Esophagus squamous epithelium (tissue), 5 donors: ENCODE measurements at regions not wholly inside any gene's neighbourhood (a gene's known extent, or its start where the extent isn't known, plus 50 kb on each side); places are given as distances from the start of the nearest gene placed in this dataset.

Experiments
- DNase-seq: peaks from one replicate; lab custom pipeline; 2025; lab: John Stamatoyannopoulos, UW
- H3K27ac ChIP-seq, 4 donors: fragments of 200-600 bp; sonication (generic); one replicate each; pipeline ENCODE4 v1.5.1; 2016 to 2019; ENCODE audit warnings: mild to moderate bottlenecking in 1 of 4
- H3K27me3 ChIP-seq, 4 donors: fragments of 200-600 bp; sonication (generic); 1 replicate in 3 of 4; 2 replicates in 1 of 4; pipeline versions ENCODE4 v1.5.1 to v1.6.0; 2017 to 2021; ENCODE audit warnings: antibody characterized with exemption in 1 of 4
- H3K36me3 ChIP-seq, 3 donors: fragments of 200-600 bp; sonication (generic); one replicate each; pipeline ENCODE4 v1.5.1; 2016 to 2019
- H3K4me1 ChIP-seq, 3 donors: fragments of 200-600 bp; sonication (generic); one replicate each; pipeline ENCODE4 v1.5.1; 2017 to 2019
- H3K4me3 ChIP-seq, 4 donors: fragments of 200-600 bp; sonication (generic); 1 replicate in 3 of 4; 2 replicates in 1 of 4; pipeline ENCODE4 v1.5.1; 2016 to 2019; ENCODE audit warnings: mild to moderate bottlenecking in 2 of 4, moderate library complexity in 1 of 4
- H3K9me3 ChIP-seq, 3 donors: fragments of 200-600 bp; sonication (generic); one replicate each; pipeline ENCODE4 v1.5.1; 2016 to 2019
- POLR2A ChIP-seq, 4 donors: fragments of 450-650 bp; IDR thresholded peaks; one replicate each; pipeline ENCODE4 v1.6.1; 2017; ENCODE audit warnings: antibody characterized with exemption in 4 of 4, mild to moderate bottlenecking in 4 of 4, moderate library complexity in 3 of 4
- WGBS, 2 donors: methylation state at CpG; one replicate each; pipeline ENCODE4 v1.1.5; 2018; 5-methylcytosine and 5-hydroxymethylcytosine counted together
- intact Hi-C: fragments of 100-400 bp; cut with DNase I; formaldehyde crosslinking; loops from one replicate; pipeline ENCODE4 v1.15.0; 2022
- TF ChIP-seq, protein P1 (sequence below), 6 experiments: fragments of 450-650 bp in 4 of 6; fragments of 200-600 bp in 2 of 6; sonication (generic) in 2 of 6; IDR thresholded peaks; one replicate each; pipeline ENCODE4 v1.5.1; 2016 to 2019; ENCODE audit warnings: antibody characterized with exemption in 6 of 6, mild to moderate bottlenecking in 4 of 6, moderate library complexity in 4 of 6
- donor health status: DM: yes; HTN: yes; CAD: no.

DNA sequence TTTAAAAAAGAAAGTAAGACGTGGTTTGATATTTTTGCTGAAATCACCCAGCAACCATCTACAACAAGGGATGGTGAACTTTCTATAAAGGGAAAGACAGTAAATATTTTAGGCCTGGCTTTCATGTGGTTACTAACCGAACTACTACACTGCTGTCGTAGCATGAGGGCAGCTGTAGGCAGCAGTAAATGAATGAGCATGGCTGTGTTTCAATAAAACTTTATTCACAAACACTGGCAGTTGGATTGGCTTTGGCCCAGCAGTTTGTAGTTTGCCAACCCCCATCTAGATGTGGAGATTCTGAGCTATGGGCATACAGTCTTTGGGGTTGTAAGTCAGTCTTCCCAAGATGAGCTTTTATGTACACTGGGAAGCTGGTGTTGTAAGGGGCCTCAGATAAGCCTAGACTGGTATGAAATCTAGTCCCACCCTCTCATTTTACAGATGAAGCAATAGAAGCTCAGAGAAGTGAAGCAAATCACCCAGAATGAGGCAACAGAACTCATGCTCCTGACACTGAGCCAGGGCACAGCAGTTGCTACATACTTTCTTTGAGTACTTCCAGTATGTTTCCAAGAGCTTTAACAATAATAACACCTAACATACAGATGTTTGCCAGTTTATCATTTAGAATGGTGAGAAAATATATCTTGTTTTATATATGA is 204.4 kb downstream of the ADAMTS15 start:
- Histone ChIP-seq H3K4me1 (peaks cover 8 to 61% (median 28%) of the 10 kb centered on the region in 3 donors), H3K4me3 (no peak overlapping the region), H3K36me3 (no peaks in the 10 kb centered on the region), H3K27me3 (no peaks in the 10 kb centered on the region), H3K27ac (peak overlapping the region; percentile 39 to 83 (median 63)), H3K9me3 (no peaks in the 10 kb centered on the region)
- TF ChIP-seq, protein P1, sequence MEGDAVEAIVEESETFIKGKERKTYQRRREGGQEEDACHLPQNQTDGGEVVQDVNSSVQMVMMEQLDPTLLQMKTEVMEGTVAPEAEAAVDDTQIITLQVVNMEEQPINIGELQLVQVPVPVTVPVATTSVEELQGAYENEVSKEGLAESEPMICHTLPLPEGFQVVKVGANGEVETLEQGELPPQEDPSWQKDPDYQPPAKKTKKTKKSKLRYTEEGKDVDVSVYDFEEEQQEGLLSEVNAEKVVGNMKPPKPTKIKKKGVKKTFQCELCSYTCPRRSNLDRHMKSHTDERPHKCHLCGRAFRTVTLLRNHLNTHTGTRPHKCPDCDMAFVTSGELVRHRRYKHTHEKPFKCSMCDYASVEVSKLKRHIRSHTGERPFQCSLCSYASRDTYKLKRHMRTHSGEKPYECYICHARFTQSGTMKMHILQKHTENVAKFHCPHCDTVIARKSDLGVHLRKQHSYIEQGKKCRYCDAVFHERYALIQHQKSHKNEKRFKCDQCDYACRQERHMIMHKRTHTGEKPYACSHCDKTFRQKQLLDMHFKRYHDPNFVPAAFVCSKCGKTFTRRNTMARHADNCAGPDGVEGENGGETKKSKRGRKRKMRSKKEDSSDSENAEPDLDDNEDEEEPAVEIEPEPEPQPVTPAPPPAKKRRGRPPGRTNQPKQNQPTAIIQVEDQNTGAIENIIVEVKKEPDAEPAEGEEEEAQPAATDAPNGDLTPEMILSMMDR (IDR thresholded peaks at IDR 0.05), result no peak
- TF ChIP-seq POLR2A (IDR thresholded peaks at IDR 0.05), result no peak
- intact Hi-C loops, result no loop called here
- DNase-seq, result no peak
- 69 to 84% methylated on average over 3 of the region's 3 CpGs for WGBS, 2 donors

DNA sequence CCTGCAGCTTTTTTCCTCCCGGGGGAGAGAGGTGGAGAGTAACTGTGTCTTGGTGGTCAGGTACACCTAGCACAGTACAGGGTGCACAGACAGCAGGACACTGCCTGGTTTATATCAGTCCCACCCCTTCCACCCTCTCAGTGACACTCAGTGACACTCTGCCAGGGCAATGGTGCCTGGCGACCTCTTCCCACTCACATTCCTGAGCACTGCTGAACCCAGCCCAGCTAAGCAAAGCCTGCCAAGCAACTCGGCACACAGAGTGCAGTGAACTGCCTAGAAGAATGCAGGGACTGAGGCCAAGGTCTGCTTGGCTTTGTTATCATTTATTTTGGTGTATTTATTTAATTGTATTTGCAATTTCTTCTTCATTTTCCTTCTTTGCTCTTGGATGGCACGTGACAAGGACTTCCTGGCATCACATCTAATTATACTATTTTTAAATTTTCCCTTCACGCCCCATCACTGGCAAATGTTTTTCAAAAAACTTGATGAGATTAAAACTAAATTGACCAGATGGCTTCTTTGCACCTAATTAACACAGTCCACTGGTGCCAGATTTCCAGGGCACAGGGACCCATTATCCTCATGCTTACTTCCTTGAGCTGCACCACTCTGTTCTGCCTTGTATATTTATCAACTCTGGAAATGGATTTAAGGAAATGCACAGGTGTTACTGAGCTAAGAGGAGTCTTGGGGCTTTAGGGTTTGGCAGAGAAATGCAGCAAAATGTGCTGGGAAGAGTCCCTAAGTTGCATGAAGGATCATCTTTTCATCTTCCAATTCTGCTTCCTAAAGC is 205.6 kb downstream of the ADAMTS15 start:
- intact Hi-C loops, result no loop called here
- WGBS, 2 donors, result 19 to 21% methylated on average over 5 of the region's 5 CpGs

DNA sequence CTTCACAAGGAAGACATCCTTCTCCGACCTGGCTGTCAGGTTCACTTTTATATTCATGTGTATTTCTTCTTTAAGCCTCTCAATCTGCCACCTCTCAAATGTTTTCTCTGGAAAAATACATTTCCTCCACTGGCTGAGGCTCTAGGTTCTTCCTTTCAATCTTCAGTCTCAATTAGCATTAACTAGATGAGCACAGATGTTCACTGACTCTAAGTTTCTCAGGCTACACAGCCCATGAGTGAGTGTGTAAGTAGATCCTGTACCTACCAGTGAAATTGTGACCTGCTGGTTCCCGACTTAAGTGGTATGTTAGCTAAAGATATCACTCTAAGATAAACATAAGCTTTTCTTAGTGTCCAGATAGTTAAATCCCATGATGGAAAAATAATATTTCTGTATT is 206.9 kb downstream of the ADAMTS15 start:
- Histone ChIP-seq H3K27me3 (no peaks in the 10 kb centered on the region), H3K4me1 (peaks cover 8 to 39% (median 16%) of the 10 kb centered on the region in 3 donors), H3K36me3 (no peaks in the 10 kb centered on the region), H3K27ac (no peak overlapping the region), H3K9me3 (no peaks in the 10 kb centered on the region), H3K4me3 (no peak overlapping the region)
- WGBS, 2 donors, result 73 to 78% methylated on average over 2 of the region's 2 CpGs
- intact Hi-C loops, result no loop called here
- no peak for DNase-seq
- TF ChIP-seq, protein P1 (IDR thresholded peaks at IDR 0.05), result no peak
- TF ChIP-seq POLR2A (IDR thresholded peaks at IDR 0.05), result no peak

More for the DNA sequence above, 205.6 kb downstream of the ADAMTS15 start:
- no peaks in the 10 kb centered on the region for H3K36me3 ChIP-seq
- H3K4me3 ChIP-seq, result no peak overlapping the region
- TF ChIP-seq, protein P1 (IDR thresholded peaks at IDR 0.05), result no peak
- TF ChIP-seq POLR2A (IDR thresholded peaks at IDR 0.05), result no peak
- peaks cover 8 to 52% (median 27%) of the 10 kb centered on the region in 3 donors for H3K4me1 ChIP-seq
- H3K27me3 ChIP-seq, result no peaks in the 10 kb centered on the region
- no peak for DNase-seq
- H3K9me3 ChIP-seq, result no peaks in the 10 kb centered on the region
- peak overlapping the region in 3 of 4 donors; percentile 43 to 83 (median 81) for H3K27ac ChIP-seq

DNA sequence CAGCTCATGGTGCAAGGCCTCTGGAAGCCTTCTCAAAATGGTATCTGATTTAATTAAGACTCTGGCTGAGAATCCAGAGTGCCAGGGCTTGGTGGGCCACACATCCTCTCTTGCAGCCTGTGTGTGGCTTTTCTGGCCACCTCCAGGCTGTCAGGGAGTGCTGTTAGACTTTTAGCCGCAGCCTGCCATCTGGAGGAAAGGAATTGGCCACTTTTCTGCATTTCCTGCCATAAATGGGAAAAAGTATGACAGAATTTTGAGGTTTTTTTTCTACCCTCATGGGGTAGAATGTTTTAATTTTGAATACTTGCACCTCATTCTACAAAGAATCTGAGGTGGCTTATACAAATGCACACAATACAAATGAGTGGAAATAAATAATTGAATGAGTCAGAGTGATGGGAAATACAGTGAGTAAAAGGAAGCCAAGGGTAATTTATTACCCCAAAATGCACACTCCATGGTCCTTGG is 218.4 kb downstream of the ADAMTS15 start:
- Histone ChIP-seq H3K27ac (no peak overlapping the region), H3K27me3 (no peaks in the 10 kb centered on the region), H3K36me3 (no peaks in the 10 kb centered on the region), H3K4me3 (no peak overlapping the region), H3K9me3 (no peaks in the 10 kb centered on the region), H3K4me1 (no peaks in the 10 kb centered on the region)
- TF ChIP-seq, protein P1 (IDR thresholded peaks at IDR 0.05), result no peak
- no peak for TF ChIP-seq POLR2A (IDR thresholded peaks at IDR 0.05)
- no peak for DNase-seq
- 60 to 64% methylated on average over 1 of the region's 1 CpG for WGBS, 2 donors
- intact Hi-C loops, result no loop called here

DNA sequence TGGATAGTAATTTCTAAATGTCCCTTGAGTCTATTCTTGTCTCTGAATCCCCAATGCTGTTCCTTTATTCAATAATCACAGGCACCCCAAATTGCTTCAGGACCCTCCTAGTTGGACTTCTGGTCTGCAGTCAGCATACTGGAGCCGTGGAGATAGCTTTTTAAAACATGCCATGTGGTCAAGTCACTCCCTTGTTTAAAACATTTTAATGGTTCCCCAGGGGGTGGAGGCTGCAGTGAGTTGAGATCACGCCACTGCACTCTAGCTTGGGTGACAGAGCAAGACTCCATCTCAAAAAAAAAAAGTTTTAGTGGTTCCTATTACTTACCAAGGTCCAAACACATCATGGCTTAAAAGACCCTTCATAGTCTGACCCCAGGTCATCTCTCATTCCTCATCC is 220.3 kb downstream of the ADAMTS15 start:
- no peaks in the 10 kb centered on the region for H3K27me3 ChIP-seq
- DNase-seq, result no peak
- intact Hi-C loops, result no loop called here
- H3K27ac ChIP-seq, result no peak overlapping the region
- H3K4me3 ChIP-seq, result no peak overlapping the region
- H3K4me1 ChIP-seq, result peaks cover 0 to 13% (median 7%) of the 10 kb centered on the region in 3 donors
- no peaks in the 10 kb centered on the region for H3K9me3 ChIP-seq
- 63 to 75% methylated on average over 2 of the region's 2 CpGs for whole genome bisulfite sequencing, 2 donors
- H3K36me3 ChIP-seq, result no peaks in the 10 kb centered on the region
- TF ChIP-seq, protein P1 (IDR thresholded peaks at IDR 0.05), result no peak
- no peak for TF ChIP-seq POLR2A (IDR thresholded peaks at IDR 0.05)
